VCaP (cell line): ENCODE measurements at regions not wholly inside any gene's neighbourhood (a gene's known extent, or its start where the extent isn't known, plus 50 kb on each side); places are given as distances from the start of the nearest gene placed in this dataset.
A peak's percentile ranks its signal among the peaks of the same experiment; 100 is the strongest.
"Not testable (repeated sequence)": the region's sequence is repeated elsewhere in the genome, so short reads cannot be mapped to it uniquely, and the experiment has no call there.

Experiments
- H3K27ac ChIP-seq: fragments of 450-650 bp; 2 replicates; pipeline ENCODE4 v1.5.1; 2017
- TF ChIP-seq, protein P1 (sequence below): fragments of 450-650 bp; conservative IDR thresholded peaks from 2 replicates; pipeline ENCODE4 v1.5.1; 2017; ENCODE audit warnings: mild to moderate bottlenecking, moderate library complexity

DNA sequence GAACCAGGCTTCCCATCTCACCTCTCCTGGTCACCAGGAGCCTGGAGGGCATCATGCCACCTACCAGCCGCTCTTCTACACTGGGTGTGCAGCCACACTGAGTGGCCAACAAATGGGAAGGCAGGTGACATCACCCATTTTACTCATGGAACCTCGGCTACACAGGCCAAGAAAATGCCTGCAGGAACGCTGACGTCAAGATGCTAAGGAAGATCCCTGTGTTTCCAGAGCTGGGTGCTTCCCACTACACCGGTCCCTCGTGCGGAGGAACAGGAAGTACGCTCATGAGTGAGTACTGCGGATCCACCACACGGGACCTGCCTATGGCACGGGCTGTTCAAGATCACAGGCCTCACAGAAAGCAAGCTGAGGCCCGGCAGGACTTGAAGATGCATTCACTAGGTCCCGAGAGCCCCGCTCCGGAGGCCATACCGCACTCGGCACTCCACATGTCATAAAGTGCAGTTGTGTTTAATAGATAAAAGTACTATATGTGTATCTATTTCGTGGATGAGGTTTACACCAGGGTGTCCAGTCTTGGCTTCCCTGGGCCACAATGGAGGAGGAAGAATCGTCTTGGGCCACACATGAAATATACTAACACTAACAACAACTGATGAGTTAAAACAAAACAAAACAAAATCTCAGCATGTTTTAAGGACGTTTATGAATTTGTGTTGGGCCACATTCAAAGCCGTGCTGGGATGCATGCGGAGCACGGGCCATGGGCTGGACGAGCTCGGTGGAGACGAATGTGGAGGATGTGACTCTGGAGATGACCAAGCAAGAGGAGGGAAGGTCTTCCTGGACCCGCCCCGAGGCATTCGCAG, 257.9 kb downstream of the THBS2 start:
- no peak overlapping the region for H3K27ac ChIP-seq
- TF ChIP-seq, protein P1, sequence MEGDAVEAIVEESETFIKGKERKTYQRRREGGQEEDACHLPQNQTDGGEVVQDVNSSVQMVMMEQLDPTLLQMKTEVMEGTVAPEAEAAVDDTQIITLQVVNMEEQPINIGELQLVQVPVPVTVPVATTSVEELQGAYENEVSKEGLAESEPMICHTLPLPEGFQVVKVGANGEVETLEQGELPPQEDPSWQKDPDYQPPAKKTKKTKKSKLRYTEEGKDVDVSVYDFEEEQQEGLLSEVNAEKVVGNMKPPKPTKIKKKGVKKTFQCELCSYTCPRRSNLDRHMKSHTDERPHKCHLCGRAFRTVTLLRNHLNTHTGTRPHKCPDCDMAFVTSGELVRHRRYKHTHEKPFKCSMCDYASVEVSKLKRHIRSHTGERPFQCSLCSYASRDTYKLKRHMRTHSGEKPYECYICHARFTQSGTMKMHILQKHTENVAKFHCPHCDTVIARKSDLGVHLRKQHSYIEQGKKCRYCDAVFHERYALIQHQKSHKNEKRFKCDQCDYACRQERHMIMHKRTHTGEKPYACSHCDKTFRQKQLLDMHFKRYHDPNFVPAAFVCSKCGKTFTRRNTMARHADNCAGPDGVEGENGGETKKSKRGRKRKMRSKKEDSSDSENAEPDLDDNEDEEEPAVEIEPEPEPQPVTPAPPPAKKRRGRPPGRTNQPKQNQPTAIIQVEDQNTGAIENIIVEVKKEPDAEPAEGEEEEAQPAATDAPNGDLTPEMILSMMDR, result no peak

DNA sequence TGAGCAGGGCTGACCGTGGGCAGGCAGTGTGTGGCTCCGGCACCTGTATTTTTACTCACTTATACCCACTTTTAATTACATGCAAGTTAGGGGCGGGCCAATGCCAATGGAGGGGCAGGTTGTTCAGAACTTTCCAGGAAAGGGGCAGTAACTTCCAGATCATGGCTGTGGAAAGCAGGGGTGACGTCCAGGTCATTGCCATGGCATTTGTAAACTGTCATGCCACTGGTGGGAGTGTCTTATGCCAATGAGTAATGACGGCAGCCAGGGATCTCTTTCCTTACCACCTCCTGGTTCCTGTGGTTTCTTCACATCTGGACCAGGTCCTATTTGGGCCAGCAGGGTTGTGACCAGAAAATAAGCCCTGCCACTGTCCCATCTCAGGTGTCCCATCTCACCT, 258.7 kb downstream of the THBS2 start:
- TF ChIP-seq, protein P1, result no peak
- no peak overlapping the region for H3K27ac ChIP-seq

- peak overlapping the region; percentile 39; the same call in 1 of the 2 replicates for H3K27ac ChIP-seq
- TF ChIP-seq, protein P1, result no peak
Measured at GRCh38 chr6:168992446-168993144, 261.1 kb downstream of the THBS2 start.

GRCh38 chr6:168991695-168992094, 262.0 kb downstream of the THBS2 start:
- not testable (repeated sequence) for H3K27ac ChIP-seq

- H3K27ac ChIP-seq, result no peak overlapping the region
- TF ChIP-seq, protein P1, result no peak
Measured at GRCh38 chr6:168990019-168990751, 263.5 kb downstream of the THBS2 start.

GRCh38 chr6:168989421-168989820, 264.2 kb downstream of the THBS2 start:
- H3K27ac ChIP-seq, result no peak overlapping the region
- TF ChIP-seq, protein P1, result no peak

GRCh38 chr6:168988801-168989200, 264.8 kb downstream of the THBS2 start:
- TF ChIP-seq, protein P1, result no peak

More at GRCh38 chr6:168988801-168989200, 264.8 kb downstream of the THBS2 start:
- no peak overlapping the region for H3K27ac ChIP-seq
